H9 (cell line): ENCODE measurements at regions not wholly inside any gene's neighbourhood (a gene's known extent, or its start where the extent isn't known, plus 50 kb on each side); places are given as distances from the start of the nearest gene placed in this dataset.

Experiments
- DNase-seq: peaks from one replicate; pipeline ENCODE4 v3.0.0-alpha.2; 2017
- H2AFZ ChIP-seq: one replicate; pipeline ENCODE4 v1.6.1; 2013; ENCODE audit warnings: mild to moderate bottlenecking, low read length, control low read depth, moderate library complexity
- H2AK5ac ChIP-seq: 2 replicates; pipeline ENCODE4 v1.6.1; 2013; ENCODE audit warnings: low read length, control low read depth, mixed read lengths; ENCODE audit not compliant: insufficient read length
- H2BK120ac ChIP-seq: one replicate; pipeline ENCODE4 v1.6.1; 2013; ENCODE audit warnings: low read depth, mild to moderate bottlenecking, low read length, control low read depth, inconsistent platforms; ENCODE audit not compliant: poor library complexity, severe bottlenecking
- H2BK12ac ChIP-seq: 2 replicates; pipeline ENCODE4 v1.6.1; 2013; ENCODE audit warnings: low read length, control low read depth, mixed read lengths, low read depth; ENCODE audit not compliant: insufficient read length
- H2BK15ac ChIP-seq: 2 replicates; pipeline ENCODE4 v1.6.1; 2013; ENCODE audit warnings: low read depth, low read length, control low read depth
- H2BK20ac ChIP-seq: one replicate; pipeline ENCODE4 v1.6.1; 2013; ENCODE audit warnings: low read depth, mild to moderate bottlenecking, low read length, control low read depth, inconsistent platforms; ENCODE audit not compliant: poor library complexity, severe bottlenecking
- H2BK5ac ChIP-seq: 2 replicates; pipeline ENCODE4 v1.6.1; 2013; ENCODE audit warnings: low read length, control low read depth, mixed read lengths; ENCODE audit not compliant: insufficient read length
- H3K14ac ChIP-seq: 2 replicates; pipeline ENCODE4 v1.6.1; 2013; ENCODE audit warnings: low read length, control low read depth; ENCODE audit not compliant: insufficient read depth
- H3K18ac ChIP-seq: 2 replicates; pipeline ENCODE4 v1.6.1; 2013; ENCODE audit warnings: low read depth, mild to moderate bottlenecking, mixed read lengths, low read length, control low read depth; ENCODE audit not compliant: insufficient read length
- H3K23ac ChIP-seq: 2 replicates; pipeline ENCODE4 v1.6.1; 2013; ENCODE audit warnings: low read length, control low read depth, mixed read lengths, low read depth; ENCODE audit not compliant: insufficient read length
- H3K23me2 ChIP-seq: 2 replicates; pipeline ENCODE4 v1.6.1; 2013; ENCODE audit warnings: low read depth, mild to moderate bottlenecking, mixed read lengths, low read length, control low read depth; ENCODE audit not compliant: insufficient read length, poor library complexity, severe bottlenecking
- H3K27ac ChIP-seq: 2 replicates; pipeline ENCODE4 v1.5.1; 2013; ENCODE audit warnings: low read length, control low read depth, mixed read lengths, low read depth; ENCODE audit not compliant: insufficient read length
- H3K27me3 ChIP-seq: 2 replicates; pipeline ENCODE4 v1.6.1; 2013; ENCODE audit warnings: low read length, control low read depth, inconsistent platforms; ENCODE audit not compliant: insufficient read depth
- H3K4ac ChIP-seq: 2 replicates; pipeline ENCODE4 v1.6.1; 2013; ENCODE audit warnings: low read depth, mild to moderate bottlenecking, control low read depth, inconsistent platforms, low read length, moderate library complexity
- H3K4me1 ChIP-seq: 2 replicates; pipeline ENCODE4 v1.6.1; 2013; ENCODE audit warnings: low read length, control low read depth, inconsistent platforms; ENCODE audit not compliant: insufficient read depth
- H3K4me2 ChIP-seq: 2 replicates; pipeline ENCODE4 v1.6.1; 2013; ENCODE audit warnings: low read length, control low read depth, mixed read lengths; ENCODE audit not compliant: insufficient read length, insufficient read depth
- H3K56ac ChIP-seq: 2 replicates; pipeline ENCODE4 v1.6.1; 2013; ENCODE audit warnings: low read depth, mild to moderate bottlenecking, mixed read lengths, low read length, control low read depth; ENCODE audit not compliant: insufficient read length
- H3K79me1 ChIP-seq: 2 replicates; pipeline ENCODE4 v1.6.1; 2013; ENCODE audit warnings: low read depth, mild to moderate bottlenecking, moderate library complexity, low read length, control low read depth, inconsistent platforms; ENCODE audit not compliant: insufficient read depth, poor library complexity, severe bottlenecking
- H3K79me2 ChIP-seq: 2 replicates; pipeline ENCODE4 v1.6.1; 2013; ENCODE audit warnings: low read length, control low read depth, inconsistent platforms; ENCODE audit not compliant: insufficient read depth
- H3K9ac ChIP-seq: 2 replicates; pipeline ENCODE4 v1.6.1; 2013; ENCODE audit warnings: low read length, control low read depth, mixed read lengths; ENCODE audit not compliant: insufficient read length; ENCODE audit errors: extremely low read depth
- H3K9me3 ChIP-seq: one replicate; pipeline ENCODE4 v1.6.1; 2013; ENCODE audit warnings: low read depth, low read length, inconsistent platforms; ENCODE audit not compliant: control insufficient read depth
- H3T11ph ChIP-seq: one replicate; pipeline ENCODE4 v1.6.1; 2013; ENCODE audit warnings: mild to moderate bottlenecking, low read length, control low read depth, inconsistent platforms
- H4K20me1 ChIP-seq: one replicate; pipeline ENCODE4 v1.6.1; 2013; ENCODE audit not compliant: control insufficient read depth, insufficient read length, insufficient read depth
- H4K5ac ChIP-seq: 2 replicates; pipeline ENCODE4 v1.6.1; 2013; ENCODE audit warnings: low read depth, mild to moderate bottlenecking, mixed read lengths, low read length, control low read depth; ENCODE audit not compliant: insufficient read length
- H4K8ac ChIP-seq: replicated peaks from 2 replicates; pipeline ENCODE4 v1.6.1; 2013; ENCODE audit warnings: low read length, control low read depth, mixed read lengths, low read depth; ENCODE audit not compliant: insufficient read length
- H4K91ac ChIP-seq: 2 replicates; pipeline ENCODE4 v1.6.1; 2013; ENCODE audit warnings: low read depth, mild to moderate bottlenecking, moderate library complexity, mixed read lengths, low read length, control low read depth; ENCODE audit not compliant: insufficient read length
- H3K27ac Mint-ChIP-seq, 3 experiments: 2 replicates in 2 of 3; 3 replicates in 1 of 3; pipeline ENCODE4 v1.8.0; 2020 to 2021; ENCODE audit warnings: mixed read lengths in 3 of 3, mild to moderate bottlenecking in 1 of 3, moderate library complexity in 1 of 3
- H3K27me3 Mint-ChIP-seq: 2 replicates; pipeline ENCODE4 v1.8.0; 2021; ENCODE audit warnings: low read depth, mild to moderate bottlenecking, moderate library complexity, mixed read lengths
- H3K36me3 Mint-ChIP-seq, 3 experiments: 2 replicates in 2 of 3; 3 replicates in 1 of 3; pipeline ENCODE4 v1.8.0; 2020 to 2021; ENCODE audit warnings: low read depth in 3 of 3, mixed read lengths in 3 of 3; ENCODE audit not compliant: insufficient read depth in 1 of 3
- H3K4me1 Mint-ChIP-seq, 2 experiments: 2 replicates each; pipeline ENCODE4 v1.8.0; 2020; ENCODE audit warnings: mixed read lengths in 2 of 2
- H3K4me3 Mint-ChIP-seq, 2 experiments: 2 replicates in 1 of 2; 3 replicates in 1 of 2; pipeline ENCODE4 v1.8.0; 2020 to 2021; ENCODE audit warnings: mild to moderate bottlenecking in 2 of 2, mixed read lengths in 2 of 2, moderate library complexity in 1 of 2
- H3K9me3 Mint-ChIP-seq, 2 experiments: 2 replicates in 1 of 2; 3 replicates in 1 of 2; pipeline ENCODE4 v1.8.0; 2020; ENCODE audit warnings: mild to moderate bottlenecking in 2 of 2, mixed read lengths in 2 of 2, moderate library complexity in 1 of 2
- CTCF ChIP-seq: fragments of 200-600 bp; sonication (generic); conservative IDR thresholded peaks from 3 replicates; pipeline ENCODE4 v1.8.0; 2021; ENCODE audit warnings: antibody characterized with exemption, mild to moderate bottlenecking
- whole genome bisulfite sequencing: extraction: QIAGEN DNeasy Blood & Tissue Kit; methylation state at CpG from one replicate; pipeline ENCODE4 v1.1.7; 2013; ENCODE audit warnings: missing lambda C conversion rate, low lambda C conversion rate, mixed read lengths; ENCODE audit not compliant: insufficient read length; ENCODE audit errors: extremely low coverage; 5-methylcytosine and 5-hydroxymethylcytosine counted together

- no peak for TF ChIP-seq CTCF
- Mint-ChIP-seq H3K9me3 (no peaks in the 10 kb centered on the region), H3K4me1 (peaks cover 11 to 20% of the 10 kb centered on the region in 2 experiments), H3K4me3 (no peak overlapping the region), H3K36me3 (no peaks in the 10 kb centered on the region), H3K27me3 (no peaks in the 10 kb centered on the region), H3K27ac (no peak overlapping the region)
- WGBS: no CpG with 5 or more reads among the region's 6 CpGs
- DNase-seq: no peak
- Histone ChIP-seq H3K23ac (no peak overlapping the region), H2BK20ac (no peak overlapping the region), H4K91ac (no peak overlapping the region), H2AFZ (no peak overlapping the region), H2AK5ac (no peak overlapping the region), H4K8ac (no peak overlapping the region), H3K18ac (no peak overlapping the region), H3T11ph (no peak overlapping the region), H3K79me2 (no peaks in the 10 kb centered on the region), H2BK15ac (no peak overlapping the region), H3K4ac (no peak overlapping the region), H4K5ac (no peak overlapping the region), H3K9ac (no peak overlapping the region), H3K79me1 (no peaks in the 10 kb centered on the region), H3K4me1 (no peaks in the 10 kb centered on the region; the same call in 1 of the 2 replicates), H2BK120ac (no peak overlapping the region), H3K56ac (no peak overlapping the region), H4K20me1 (no peaks in the 10 kb centered on the region), H3K27me3 (no peaks in the 10 kb centered on the region), H3K23me2 (no peaks in the 10 kb centered on the region), H3K4me2 (no peak overlapping the region), H3K9me3 (no peaks in the 10 kb centered on the region), H2BK12ac (no peak overlapping the region), H3K27ac (no peak overlapping the region), H2BK5ac (no peak overlapping the region), H3K14ac (no peak overlapping the region)
Observed at GRCh38 chr9:86860006-86860405, 87.3 kb downstream of the GAS1 start.
